Smooth muscle cell (in vitro differentiated cells): ENCODE measurements at regions not wholly inside any gene's neighbourhood (a gene's known extent, or its start where the extent isn't known, plus 50 kb on each side); places are given as distances from the start of the nearest gene placed in this dataset.

ENCODE experiments used
- DNase-seq: peaks from one replicate; lab custom pipeline; 2025; ENCODE audit not compliant: unreplicated experiment; lab: John Stamatoyannopoulos, UW
- H2AFZ ChIP-seq: fragments of 200-600 bp; sonication (generic); 2 replicates; pipeline ENCODE4 v1.6.0; 2016; ENCODE audit warnings: antibody characterized with exemption, low read depth, mild to moderate bottlenecking
- H3F3A ChIP-seq: fragments of 200-600 bp; sonication (generic); 2 replicates; pipeline ENCODE4 v1.6.0; 2017; ENCODE audit warnings: antibody characterized with exemption, low read depth
- H3K27ac ChIP-seq: fragments of 200-600 bp; sonication (generic); 2 replicates; pipeline ENCODE4 v1.5.1; 2016; ENCODE audit warnings: low read depth, mild to moderate bottlenecking
- H3K27me3 ChIP-seq: fragments of 200-600 bp; sonication (generic); 2 replicates; pipeline ENCODE4 v1.6.1; 2016; ENCODE audit warnings: low read depth, mild to moderate bottlenecking
- H3K36me3 ChIP-seq: fragments of 200-600 bp; sonication (generic); 2 replicates; pipeline ENCODE4 v1.5.1; 2016; ENCODE audit warnings: low read depth
- H3K4me1 ChIP-seq: fragments of 200-600 bp; sonication (generic); 2 replicates; pipeline ENCODE4 v1.5.1; 2016; ENCODE audit warnings: low read depth
- H3K4me2 ChIP-seq: fragments of 200-600 bp; sonication (generic); 2 replicates; pipeline ENCODE4 v1.6.0; 2016; ENCODE audit warnings: mild to moderate bottlenecking
- H3K4me3 ChIP-seq: fragments of 200-600 bp; sonication (generic); 2 replicates; pipeline ENCODE4 v1.5.1; 2016; ENCODE audit warnings: mild to moderate bottlenecking
- H3K79me2 ChIP-seq: fragments of 200-600 bp; sonication (generic); 2 replicates; pipeline ENCODE4 v1.6.0; 2016; ENCODE audit warnings: low read depth, mild to moderate bottlenecking
- H3K9ac ChIP-seq: fragments of 200-600 bp; sonication (generic); 2 replicates; pipeline ENCODE4 v1.6.0; 2016; ENCODE audit warnings: low read depth
- H3K9me3 ChIP-seq: fragments of 200-600 bp; sonication (generic); replicated peaks from 2 replicates; pipeline ENCODE4 v1.5.1; 2016; ENCODE audit warnings: low read depth
- H4K20me1 ChIP-seq: fragments of 200-600 bp; sonication (generic); 2 replicates; pipeline ENCODE4 v1.6.0; 2016; ENCODE audit warnings: low read depth
- WGBS: methylation state at CpG from one replicate; pipeline ENCODE4 v1.1.7; 2016; ENCODE audit warnings: low lambda C conversion rate; 5-methylcytosine and 5-hydroxymethylcytosine counted together
- TF ChIP-seq, protein P1 (sequence below): fragments of 200-600 bp; sonication (generic); IDR thresholded peaks from 2 replicates; pipeline ENCODE4 v1.5.1; 2017; ENCODE audit warnings: borderline replicate concordance, mild to moderate bottlenecking, antibody characterized with exemption; ENCODE audit not compliant: insufficient read depth, poor library complexity, severe bottlenecking

DNA sequence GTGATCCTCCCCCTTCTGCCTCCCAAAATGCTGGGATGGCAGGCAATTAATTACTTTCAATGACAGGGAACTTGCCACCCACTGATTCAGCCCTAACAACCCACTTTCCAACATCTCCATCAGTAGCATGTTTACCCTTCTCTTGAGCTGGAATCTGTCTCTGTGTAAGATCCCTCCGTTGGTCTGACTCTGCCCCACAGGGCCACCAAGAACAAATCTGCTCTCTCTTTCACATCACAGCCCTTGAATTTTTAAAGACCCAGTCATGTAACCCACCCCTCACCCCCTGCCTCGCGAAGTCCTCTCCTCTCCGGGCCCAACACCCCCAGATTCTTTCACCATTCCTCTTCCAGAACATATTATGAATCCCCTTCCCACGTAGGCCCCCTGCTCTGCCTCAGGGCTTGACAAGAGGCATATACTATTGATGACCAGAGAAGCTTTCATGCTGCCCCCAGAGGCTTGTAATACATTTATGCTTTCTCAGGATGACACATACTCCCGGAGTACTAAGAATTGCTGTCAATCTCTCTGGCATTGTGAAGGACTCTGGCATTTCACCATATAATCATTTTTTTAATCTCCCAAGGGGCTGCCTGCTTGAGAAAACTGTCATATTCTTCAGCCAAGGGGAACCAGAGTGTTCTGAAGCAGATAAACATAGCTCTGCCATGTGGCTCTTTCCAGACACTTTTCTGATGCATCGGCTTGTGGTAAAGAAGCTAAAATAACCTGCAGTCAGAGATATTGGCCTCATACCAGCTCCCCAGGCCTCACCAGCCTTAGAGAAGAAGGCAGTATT lies 179.2 kb upstream of the AUTS2 start:
- H3K36me3 ChIP-seq: no peaks in the 10 kb centered on the region
- H3K9ac ChIP-seq: no peak overlapping the region
- H3K4me1 ChIP-seq: no peaks in the 10 kb centered on the region
- DNase-seq: no peak
- no peak overlapping the region for H3K4me2 ChIP-seq
- H4K20me1 ChIP-seq: no peaks in the 10 kb centered on the region
- H3K79me2 ChIP-seq: no peaks in the 10 kb centered on the region
- H3K27me3 ChIP-seq: no peaks in the 10 kb centered on the region
- H3K9me3 ChIP-seq: no peaks in the 10 kb centered on the region
- H3K4me3 ChIP-seq: no peak overlapping the region
- 52% methylated on average over 7 of the region's 7 CpGs for WGBS
- H3F3A ChIP-seq: no peaks in the 10 kb centered on the region
- no peak overlapping the region for H2AFZ ChIP-seq
- H3K27ac ChIP-seq: no peak overlapping the region
- TF ChIP-seq, protein P1, sequence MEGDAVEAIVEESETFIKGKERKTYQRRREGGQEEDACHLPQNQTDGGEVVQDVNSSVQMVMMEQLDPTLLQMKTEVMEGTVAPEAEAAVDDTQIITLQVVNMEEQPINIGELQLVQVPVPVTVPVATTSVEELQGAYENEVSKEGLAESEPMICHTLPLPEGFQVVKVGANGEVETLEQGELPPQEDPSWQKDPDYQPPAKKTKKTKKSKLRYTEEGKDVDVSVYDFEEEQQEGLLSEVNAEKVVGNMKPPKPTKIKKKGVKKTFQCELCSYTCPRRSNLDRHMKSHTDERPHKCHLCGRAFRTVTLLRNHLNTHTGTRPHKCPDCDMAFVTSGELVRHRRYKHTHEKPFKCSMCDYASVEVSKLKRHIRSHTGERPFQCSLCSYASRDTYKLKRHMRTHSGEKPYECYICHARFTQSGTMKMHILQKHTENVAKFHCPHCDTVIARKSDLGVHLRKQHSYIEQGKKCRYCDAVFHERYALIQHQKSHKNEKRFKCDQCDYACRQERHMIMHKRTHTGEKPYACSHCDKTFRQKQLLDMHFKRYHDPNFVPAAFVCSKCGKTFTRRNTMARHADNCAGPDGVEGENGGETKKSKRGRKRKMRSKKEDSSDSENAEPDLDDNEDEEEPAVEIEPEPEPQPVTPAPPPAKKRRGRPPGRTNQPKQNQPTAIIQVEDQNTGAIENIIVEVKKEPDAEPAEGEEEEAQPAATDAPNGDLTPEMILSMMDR: no peak

DNA sequence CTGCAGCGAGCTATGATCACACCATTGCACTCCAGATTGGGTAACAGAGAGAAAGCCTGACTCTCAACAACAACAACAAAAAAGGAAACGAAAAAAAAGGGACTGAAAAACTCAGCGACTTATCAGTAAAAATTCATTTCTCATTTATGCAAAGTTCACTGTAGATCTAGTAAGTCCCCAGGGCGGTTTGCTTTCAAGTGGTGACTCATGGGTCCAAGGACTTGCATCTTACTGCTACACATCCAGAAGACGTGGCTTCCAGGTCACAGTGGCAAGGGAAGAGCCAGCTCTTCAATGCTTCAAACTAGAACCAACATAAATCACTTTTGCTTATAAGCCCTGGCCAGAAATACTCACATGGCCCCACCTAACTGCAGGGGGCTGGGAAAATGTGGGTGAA lies 178.3 kb upstream of the AUTS2 start:
- TF ChIP-seq, protein P1: no peak
- Histone ChIP-seq H3K9ac (no peak overlapping the region), H3K4me2 (no peak overlapping the region), H4K20me1 (no peaks in the 10 kb centered on the region), H3F3A (no peaks in the 10 kb centered on the region), H3K9me3 (no peaks in the 10 kb centered on the region), H3K4me3 (no peak overlapping the region), H2AFZ (no peak overlapping the region), H3K27ac (no peak overlapping the region), H3K27me3 (no peaks in the 10 kb centered on the region), H3K4me1 (no peaks in the 10 kb centered on the region), H3K36me3 (no peaks in the 10 kb centered on the region), H3K79me2 (no peaks in the 10 kb centered on the region)
- no peak for DNase-seq
- WGBS: 63% methylated on average over 5 of the region's 5 CpGs

DNA sequence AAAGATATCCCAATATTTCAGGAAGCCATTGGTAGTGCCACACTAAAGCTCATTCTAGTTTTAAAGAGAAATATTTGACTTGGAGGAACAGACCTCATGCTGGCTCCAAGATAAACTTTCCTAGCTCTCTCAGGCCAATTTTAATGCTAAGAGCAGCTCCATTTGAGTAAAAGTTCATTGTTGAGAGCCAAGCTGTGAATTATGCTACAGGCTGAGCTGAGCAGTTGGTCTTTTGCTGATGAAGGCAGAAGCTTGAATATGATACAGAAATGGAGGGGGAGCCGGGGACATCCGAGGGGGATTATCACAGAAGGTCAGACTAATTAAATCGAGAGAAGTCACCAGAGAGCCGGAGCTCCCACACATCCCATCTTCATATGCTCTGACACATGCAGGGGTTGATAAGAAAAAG lies 175.7 kb upstream of the AUTS2 start:
- 47% methylated on average over 4 of the region's 4 CpGs for WGBS
- TF ChIP-seq, protein P1: no peak
- Histone ChIP-seq H3K27me3 (no peaks in the 10 kb centered on the region), H3K27ac (no peak overlapping the region), H4K20me1 (no peaks in the 10 kb centered on the region), H3K79me2 (no peaks in the 10 kb centered on the region), H2AFZ (no peak overlapping the region), H3K9ac (no peak overlapping the region), H3F3A (no peaks in the 10 kb centered on the region), H3K4me3 (no peak overlapping the region), H3K36me3 (no peaks in the 10 kb centered on the region), H3K9me3 (no peaks in the 10 kb centered on the region), H3K4me1 (no peaks in the 10 kb centered on the region), H3K4me2 (no peak overlapping the region)
- no peak for DNase-seq

DNA sequence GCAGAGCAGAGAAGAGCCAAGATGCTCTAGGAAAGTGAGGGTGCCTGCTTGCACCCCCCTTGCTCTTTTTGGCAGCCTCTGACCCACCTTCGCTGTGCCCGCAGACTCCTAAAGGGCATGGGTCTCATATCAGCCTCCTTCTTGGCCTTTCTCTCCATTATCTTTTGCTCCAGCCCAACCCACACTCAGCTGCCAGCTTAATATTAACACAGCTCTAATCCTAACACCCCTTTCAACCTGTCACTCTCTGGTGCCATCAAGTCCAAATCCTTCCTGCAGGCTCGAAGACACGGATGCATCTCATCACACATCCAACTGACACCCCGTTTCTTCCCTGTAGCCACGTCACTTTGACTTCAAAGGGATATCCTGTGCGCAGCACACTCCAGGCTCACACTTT lies 171.6 kb upstream of the AUTS2 start:
- Histone ChIP-seq H2AFZ (no peak overlapping the region), H3F3A (no peaks in the 10 kb centered on the region), H3K36me3 (no peaks in the 10 kb centered on the region), H3K27me3 (peaks cover 6% of the 10 kb centered on the region), H3K9ac (no peak overlapping the region), H3K4me2 (no peak overlapping the region), H3K4me3 (no peak overlapping the region), H3K4me1 (peaks cover 8% of the 10 kb centered on the region), H3K9me3 (no peaks in the 10 kb centered on the region), H3K79me2 (no peaks in the 10 kb centered on the region), H3K27ac (no peak overlapping the region), H4K20me1 (no peaks in the 10 kb centered on the region)
- DNase-seq: no peak
- WGBS: 88% methylated on average over 7 of the region's 7 CpGs
- TF ChIP-seq, protein P1: no peak
